ENCODE measurements at regions not wholly inside any gene's neighbourhood (a gene's known extent, or its start where the extent isn't known, plus 50 kb on each side); places are given as distances from the start of the nearest gene placed in this dataset.

GRCh38 chrX:42933187-42933586, 155.2 kb upstream of the PPP1R2C start:
- Histone ChIP-seq H3K4me3 (ENCODE audit: low read length) (no peak overlapping the region), H3K4me2 (ENCODE audit: low read length) (no peak overlapping the region), H3K36me3 (replicated peaks; ENCODE audit: low read depth, low read length) (no peaks in the 10 kb centered on the region), H3K79me2 (ENCODE audit: low read length) (no peaks in the 10 kb centered on the region), H3K27ac (ENCODE audit: low read length) (no peak overlapping the region), H2AFZ (ENCODE audit: low read depth, low read length) (no peak overlapping the region), H3K9me3 (ENCODE audit: insufficient read depth, low read length) (no peaks in the 10 kb centered on the region), H4K20me1 (ENCODE audit: insufficient read depth, low read length) (no peaks in the 10 kb centered on the region), H3K9ac (ENCODE audit: low read length) (no peak overlapping the region), H3K27me3 (ENCODE audit: low read depth, low read length) (no peaks in the 10 kb centered on the region), H3K4me1 (ENCODE audit: low read length) (peaks cover 14% of the 10 kb centered on the region)
- TF ChIP-seq CTCF (IDR thresholded peaks at IDR 0.05; ENCODE audit: low read depth, low read length) (no peak), EZH2phosphoT487 (IDR thresholded peaks at IDR 0.05; ENCODE audit: low read depth) (no peak)

GRCh38 chrX:42934020-42934726, 156.2 kb upstream of the PPP1R2C start:
- peak overlapping the region; percentile 52 for H2AFZ ChIP-seq (ENCODE audit: low read depth, low read length)
- peaks cover 14% of the 10 kb centered on the region for H3K4me1 ChIP-seq (ENCODE audit: low read length)
- no peak overlapping the region for H3K9ac ChIP-seq (ENCODE audit: low read length)
- H3K9me3 ChIP-seq (ENCODE audit: insufficient read depth, low read length) = no peaks in the 10 kb centered on the region
- no peaks in the 10 kb centered on the region for H3K27me3 ChIP-seq (ENCODE audit: low read depth, low read length)
- H3K4me2 ChIP-seq (ENCODE audit: low read length) = peak overlapping the region; percentile 46
- TF ChIP-seq EZH2phosphoT487 (IDR thresholded peaks at IDR 0.05; ENCODE audit: low read depth) = no peak
- TF ChIP-seq CTCF (IDR thresholded peaks at IDR 0.05; ENCODE audit: low read depth, low read length) = no peak
- H3K79me2 ChIP-seq (ENCODE audit: low read length) = no peaks in the 10 kb centered on the region
- H3K27ac ChIP-seq (ENCODE audit: low read length) = no peak overlapping the region
- H3K4me3 ChIP-seq (ENCODE audit: low read length) = no peak overlapping the region
- no peaks in the 10 kb centered on the region for H3K36me3 ChIP-seq (replicated peaks; ENCODE audit: low read depth, low read length)
- H4K20me1 ChIP-seq (ENCODE audit: insufficient read depth, low read length) = no peaks in the 10 kb centered on the region

- H3K4me1 ChIP-seq (ENCODE audit: low read length) = peaks cover 41% of the 10 kb centered on the region
- TF ChIP-seq EZH2phosphoT487 (IDR thresholded peaks at IDR 0.05; ENCODE audit: low read depth) (no peak), CTCF (IDR thresholded peaks at IDR 0.05; ENCODE audit: low read depth, low read length) (no peak)
- H3K4me2 ChIP-seq (ENCODE audit: low read length) = no peak overlapping the region
- no peaks in the 10 kb centered on the region for H3K27me3 ChIP-seq (ENCODE audit: low read depth, low read length)
- H4K20me1 ChIP-seq (ENCODE audit: insufficient read depth, low read length) = no peaks in the 10 kb centered on the region
- 0 out of 2 replicates have a peak, but pooled peaks cover 4% of the 10 kb centered on the region for H3K9me3 ChIP-seq (ENCODE audit: insufficient read depth, low read length)
- H2AFZ ChIP-seq (ENCODE audit: low read depth, low read length) = no peak overlapping the region
- H3K4me3 ChIP-seq (ENCODE audit: low read length) = no peak overlapping the region
- no peaks in the 10 kb centered on the region for H3K79me2 ChIP-seq (ENCODE audit: low read length)
- peaks cover 3% of the 10 kb centered on the region for H3K36me3 ChIP-seq (replicated peaks; ENCODE audit: low read depth, low read length)
- H3K27ac ChIP-seq (ENCODE audit: low read length) = no peak overlapping the region
- H3K9ac ChIP-seq (ENCODE audit: low read length) = no peak overlapping the region
Measured at GRCh38 chrX:42941671-42942070, 163.7 kb upstream of the PPP1R2C start.

- 0 out of 2 replicates have a peak overlapping the region, but pooled peaks have one; percentile 17 for H3K9ac ChIP-seq (ENCODE audit: low read length)
- peak overlapping the region; percentile 65 for H3K27ac ChIP-seq (ENCODE audit: low read length)
- H4K20me1 ChIP-seq (ENCODE audit: insufficient read depth, low read length) = no peaks in the 10 kb centered on the region
- H3K4me1 ChIP-seq (ENCODE audit: low read length) = peaks cover 49% of the 10 kb centered on the region
- H3K36me3 ChIP-seq (replicated peaks; ENCODE audit: low read depth, low read length) = peaks cover 6% of the 10 kb centered on the region
- H3K4me2 ChIP-seq (ENCODE audit: low read length) = peak overlapping the region; percentile 37
- no peak overlapping the region for H3K4me3 ChIP-seq (ENCODE audit: low read length)
- H3K9me3 ChIP-seq (ENCODE audit: insufficient read depth, low read length) = 0 out of 2 replicates have a peak, but pooled peaks cover 4% of the 10 kb centered on the region
- no peaks in the 10 kb centered on the region for H3K27me3 ChIP-seq (ENCODE audit: low read depth, low read length)
- TF ChIP-seq EZH2phosphoT487 (IDR thresholded peaks at IDR 0.05; ENCODE audit: low read depth) (no peak), CTCF (IDR thresholded peaks at IDR 0.05; ENCODE audit: low read depth, low read length) (no peak)
- H2AFZ ChIP-seq (ENCODE audit: low read depth, low read length) = peak overlapping the region; percentile 67
- H3K79me2 ChIP-seq (ENCODE audit: low read length) = no peaks in the 10 kb centered on the region
Measured at GRCh38 chrX:42943051-42943974, 165.3 kb upstream of the PPP1R2C start.
